ENCODE measurements at regions not wholly inside any gene's neighbourhood (a gene's known extent, or its start where the extent isn't known, plus 50 kb on each side); places are given as distances from the start of the nearest gene placed in this dataset.

GRCh38 chr15:35857567-35858226 is 311.7 kb upstream of the DPH6 start:
- no peak for DNase-seq (ENCODE audit: low read depth in 2 of 2)

- DNase-seq (ENCODE audit: low read depth in 2 of 2) = no peak
These were observed 312.7 kb upstream of the DPH6 start for GRCh38 chr15:35858707-35859106.

DNA sequence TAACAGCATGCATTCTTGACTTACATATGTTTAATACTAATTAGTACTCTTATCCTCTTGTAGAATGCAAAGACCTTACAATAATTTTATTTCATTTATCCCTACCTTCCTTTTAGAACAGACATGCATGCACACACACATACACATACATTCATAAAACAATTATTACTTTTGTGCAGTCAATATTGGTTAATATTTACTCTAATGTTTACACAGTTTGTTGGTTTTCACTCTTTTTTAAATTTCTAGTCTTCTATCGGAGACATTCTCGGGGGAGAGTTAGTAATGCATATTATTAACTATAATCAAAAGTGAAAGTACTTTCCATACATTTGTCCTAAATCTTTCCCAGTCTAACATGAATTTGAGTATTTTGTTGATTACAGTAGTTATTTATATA is 317.7 kb upstream of the DPH6 start:
- no peak for DNase-seq (ENCODE audit: low read depth in 2 of 2)

DNA sequence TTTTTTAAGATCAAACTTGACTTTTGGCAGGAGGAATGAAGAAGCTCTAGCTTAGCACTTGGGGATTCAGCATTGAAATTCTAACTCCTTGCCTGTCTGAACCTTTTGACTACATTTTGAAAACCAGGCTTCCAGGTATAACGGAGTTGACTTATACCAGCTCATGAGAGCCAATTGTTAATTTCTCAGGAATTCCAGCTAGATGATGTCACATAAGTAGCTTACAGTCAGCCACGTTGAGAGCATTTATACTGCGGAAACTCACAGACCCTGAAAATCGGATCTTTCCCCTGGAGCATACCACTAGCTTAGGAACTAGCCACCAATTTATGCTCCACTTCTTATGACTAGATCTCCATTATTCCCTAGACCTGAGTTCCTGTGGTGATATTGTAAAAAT is 321.4 kb upstream of the DPH6 start:
- DNase-seq (ENCODE audit: low read depth in 2 of 2) = no peak

DNA sequence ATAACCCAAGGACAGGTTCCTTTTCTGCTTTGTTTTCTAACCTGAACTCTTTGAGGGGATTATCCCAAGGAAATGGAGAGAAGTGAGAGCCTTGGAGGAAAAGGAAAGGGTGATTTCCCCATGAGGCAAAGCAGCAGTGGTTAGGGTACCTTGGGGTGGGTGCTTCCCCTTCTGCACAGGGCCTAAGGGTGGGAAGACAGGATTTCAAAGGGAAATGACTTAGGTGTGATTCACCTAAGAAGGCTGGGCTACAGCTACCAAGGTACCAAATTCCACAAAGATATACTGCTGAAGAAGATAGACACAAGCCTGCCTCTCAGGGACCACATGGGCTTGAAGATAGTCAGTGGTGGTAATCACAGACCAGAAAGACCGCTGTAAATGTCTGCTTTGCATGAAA is 325.3 kb upstream of the DPH6 start:
- DNase-seq (ENCODE audit: low read depth in 2 of 2) = no peak

- no peak for DNase-seq (ENCODE audit: low read depth in 2 of 2)
These were observed 325.8 kb upstream of the DPH6 start for GRCh38 chr15:35871812-35872211.

DNA sequence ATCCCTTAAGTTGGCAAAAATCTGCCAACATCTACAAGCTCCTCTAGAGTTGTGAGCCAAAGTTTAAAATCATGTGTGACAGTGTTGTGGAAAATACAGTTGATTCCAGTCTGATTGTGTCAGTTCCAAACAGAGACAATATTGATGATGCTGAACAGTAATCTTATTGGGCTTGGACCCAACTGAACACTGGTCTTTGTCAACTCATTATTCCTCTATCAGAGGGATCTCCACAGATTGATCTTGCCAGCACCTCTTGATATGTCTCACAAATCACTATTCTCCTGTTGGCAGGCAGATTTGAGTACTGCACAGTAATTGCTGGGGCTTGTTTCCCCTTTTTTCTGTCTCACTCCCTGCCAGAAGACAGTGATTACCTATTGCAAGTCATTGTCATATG is 326.6 kb upstream of the DPH6 start:
- no peak for DNase-seq (ENCODE audit: low read depth in 2 of 2)

DNA sequence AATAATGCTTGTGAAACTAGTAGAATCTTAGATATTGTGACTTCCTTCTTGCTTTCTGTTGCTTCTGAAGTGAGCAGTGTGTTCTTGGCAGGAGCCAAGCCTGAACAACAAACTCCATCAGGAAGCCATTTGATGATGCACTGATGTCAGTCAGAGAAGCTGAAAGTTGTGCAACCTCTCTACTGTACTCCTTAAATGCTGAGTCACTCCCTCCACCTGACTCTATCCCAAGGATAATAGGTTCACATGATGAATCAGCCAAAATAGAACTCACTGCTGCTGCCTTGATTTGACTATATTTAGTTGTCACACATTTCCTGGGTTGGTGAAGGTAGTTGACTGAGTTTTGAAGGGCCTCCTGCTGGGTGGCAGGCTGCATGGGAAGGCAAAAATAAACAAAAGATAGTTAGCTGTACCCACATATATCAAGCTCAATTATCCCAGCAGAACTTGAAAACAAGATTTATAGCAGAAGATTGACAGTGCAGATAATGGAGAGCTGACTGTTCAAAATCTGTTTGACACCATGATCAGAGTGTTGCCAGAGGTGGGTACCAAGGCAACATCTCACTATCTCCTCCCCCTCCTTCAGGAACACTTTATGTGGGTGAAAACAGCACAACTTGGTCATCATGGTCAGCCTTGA is 328.4 kb upstream of the DPH6 start:
- no peak for DNase-seq (ENCODE audit: low read depth in 2 of 2)

GRCh38 chr15:35876762-35877161 is 330.8 kb upstream of the DPH6 start:
- no peak for DNase-seq (ENCODE audit: low read depth in 2 of 2)

GRCh38 chr15:35880896-35881295 is 334.9 kb upstream of the DPH6 start:
- DNase-seq (ENCODE audit: low read depth in 2 of 2) = no peak

DNA sequence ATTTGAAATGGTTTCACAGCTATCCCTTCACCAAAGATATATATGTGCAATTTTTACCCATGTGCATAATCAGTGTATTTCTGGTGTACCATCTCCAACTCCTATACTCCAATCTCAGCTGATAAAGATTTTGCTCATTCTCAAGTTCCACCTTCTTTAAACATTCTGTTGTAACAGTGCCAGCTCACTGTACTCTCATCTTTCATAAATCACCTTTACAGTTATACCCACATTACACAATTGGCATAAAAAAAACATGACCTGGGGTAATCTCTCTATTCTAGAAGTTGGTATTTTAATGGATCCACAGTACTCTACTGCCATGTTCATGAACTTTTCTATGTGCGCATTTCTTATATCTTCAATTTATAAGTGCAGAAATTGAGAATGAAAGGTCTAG is 339.9 kb upstream of the DPH6 start:
- no peak for DNase-seq (ENCODE audit: low read depth in 2 of 2)

GRCh38 chr15:35886765-35887164 is 340.8 kb upstream of the DPH6 start:
- DNase-seq (ENCODE audit: low read depth in 2 of 2) = no peak

DNA sequence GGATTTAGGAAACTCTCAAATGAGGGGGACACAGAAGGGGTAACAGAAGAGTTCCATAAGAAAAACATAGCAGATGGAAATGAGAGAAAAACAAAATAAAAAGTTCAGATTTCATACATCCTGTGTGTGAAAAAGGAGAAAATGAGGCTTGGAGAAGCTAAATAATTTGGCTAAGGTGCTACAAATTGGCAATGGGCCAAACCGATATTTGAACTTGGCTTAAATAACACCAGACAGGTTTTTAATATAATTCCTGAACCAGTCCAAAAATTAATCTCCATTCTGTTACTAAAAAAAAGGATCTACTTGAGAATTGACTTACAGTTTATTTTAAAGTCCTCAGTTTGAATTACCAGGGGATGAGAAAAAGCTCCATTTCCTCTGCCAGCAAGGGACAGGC is 342.9 kb upstream of the DPH6 start:
- DNase-seq (ENCODE audit: low read depth in 2 of 2) = no peak

GRCh38 chr15:35907511-35907910 is 361.5 kb upstream of the DPH6 start:
- DNase-seq (ENCODE audit: low read depth in 2 of 2) = no peak

DNA sequence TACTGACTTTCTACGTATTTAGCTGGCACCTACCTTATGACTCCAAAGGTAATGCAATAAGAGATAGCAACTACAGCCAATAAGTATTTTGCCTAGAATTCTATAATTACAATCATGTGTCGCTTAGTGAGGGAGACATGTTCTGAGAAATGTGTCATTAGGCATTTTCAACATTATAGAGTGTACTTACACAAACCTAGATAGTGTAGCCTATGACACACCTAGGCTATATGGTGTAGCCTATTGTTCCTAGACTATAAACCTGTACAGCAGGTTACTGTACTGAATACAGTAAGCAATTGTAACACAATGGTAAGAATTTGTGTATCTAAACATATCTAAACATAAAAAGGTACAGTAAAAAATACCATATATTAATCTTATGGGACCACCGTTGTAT is 363.4 kb upstream of the DPH6 start:
- no peak for DNase-seq (ENCODE audit: low read depth in 2 of 2)

DNA sequence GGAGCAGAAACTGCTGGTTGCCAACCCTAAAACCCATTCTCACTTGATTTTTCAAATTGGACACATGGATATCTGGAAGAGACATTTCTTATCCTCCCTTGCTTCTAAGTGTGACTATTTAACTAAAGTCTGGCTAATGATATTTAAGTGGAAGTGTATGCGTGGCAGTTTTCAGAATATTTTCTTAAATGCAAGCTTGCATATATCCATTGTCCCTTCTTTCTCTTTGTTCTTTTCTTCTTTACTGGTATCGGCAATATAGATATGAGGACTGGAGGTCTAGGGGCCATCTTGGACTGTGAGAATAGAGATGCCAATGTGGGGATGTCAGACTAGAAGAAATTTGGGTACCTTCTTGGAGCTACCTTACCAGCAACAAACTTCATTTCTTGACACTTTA is 364.3 kb upstream of the DPH6 start:
- DNase-seq (ENCODE audit: low read depth in 2 of 2) = no peak

DNA sequence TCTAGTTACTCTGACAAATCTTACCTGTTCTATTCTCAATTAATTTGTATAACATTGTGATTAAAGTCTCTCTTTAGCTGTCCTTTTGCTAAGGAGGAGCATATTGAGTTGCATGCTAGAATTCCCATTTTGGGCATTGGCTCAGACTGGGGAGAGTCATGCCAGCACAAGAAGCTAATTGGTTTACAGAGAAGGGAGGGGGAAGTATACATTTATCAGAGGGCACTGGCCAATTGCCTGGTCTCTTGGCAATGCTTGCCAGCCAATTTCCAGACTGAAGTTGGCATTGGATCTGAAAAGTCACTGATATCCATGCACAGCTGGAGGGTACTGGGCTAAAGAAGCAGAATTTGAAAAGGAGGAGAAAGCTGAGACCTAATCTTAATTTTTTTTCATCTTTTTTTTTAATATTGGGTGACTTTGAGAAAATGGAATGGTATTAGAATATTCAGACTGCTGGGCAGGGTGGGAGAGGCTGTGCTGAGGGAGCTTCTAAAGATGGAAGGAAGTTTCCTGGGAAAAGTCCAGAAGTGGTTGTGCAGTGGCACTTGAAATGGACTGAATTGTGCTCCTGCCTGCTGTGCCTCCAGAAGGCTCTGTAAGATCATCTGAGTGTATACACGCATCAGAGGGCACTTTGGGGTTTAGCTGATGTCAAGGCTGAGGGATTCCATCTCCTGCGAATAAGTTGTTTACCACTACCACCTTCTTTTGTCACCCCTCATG is 365.2 kb upstream of the DPH6 start:
- DNase-seq (ENCODE audit: low read depth in 2 of 2) = no peak

- DNase-seq (ENCODE audit: low read depth in 2 of 2) = no peak
These were observed 366.2 kb upstream of the DPH6 start for GRCh38 chr15:35912196-35912595.

- no peak for DNase-seq (ENCODE audit: low read depth in 2 of 2)
These were observed 368.6 kb upstream of the DPH6 start for GRCh38 chr15:35914573-35914972.

DNA sequence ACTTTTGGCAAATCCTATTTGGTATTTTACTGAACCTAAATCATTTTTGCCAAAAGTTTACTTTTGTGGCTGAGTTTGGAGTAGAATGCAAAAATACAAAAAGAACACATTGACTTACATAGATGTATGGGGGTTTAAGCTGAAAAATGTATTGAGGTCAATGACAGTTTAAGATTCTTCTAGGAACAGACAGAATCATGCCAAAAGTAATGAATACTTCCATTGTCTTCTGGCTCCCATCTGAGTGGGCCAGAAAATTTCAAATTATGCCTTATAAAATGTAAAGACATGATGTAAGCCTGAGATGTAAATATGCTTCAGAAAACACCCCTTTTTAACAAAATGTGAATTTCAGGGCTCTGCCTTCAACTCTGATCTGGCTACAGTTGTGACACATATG is 375.1 kb upstream of the DPH6 start:
- no peak for DNase-seq (ENCODE audit: low read depth in 2 of 2)

DNA sequence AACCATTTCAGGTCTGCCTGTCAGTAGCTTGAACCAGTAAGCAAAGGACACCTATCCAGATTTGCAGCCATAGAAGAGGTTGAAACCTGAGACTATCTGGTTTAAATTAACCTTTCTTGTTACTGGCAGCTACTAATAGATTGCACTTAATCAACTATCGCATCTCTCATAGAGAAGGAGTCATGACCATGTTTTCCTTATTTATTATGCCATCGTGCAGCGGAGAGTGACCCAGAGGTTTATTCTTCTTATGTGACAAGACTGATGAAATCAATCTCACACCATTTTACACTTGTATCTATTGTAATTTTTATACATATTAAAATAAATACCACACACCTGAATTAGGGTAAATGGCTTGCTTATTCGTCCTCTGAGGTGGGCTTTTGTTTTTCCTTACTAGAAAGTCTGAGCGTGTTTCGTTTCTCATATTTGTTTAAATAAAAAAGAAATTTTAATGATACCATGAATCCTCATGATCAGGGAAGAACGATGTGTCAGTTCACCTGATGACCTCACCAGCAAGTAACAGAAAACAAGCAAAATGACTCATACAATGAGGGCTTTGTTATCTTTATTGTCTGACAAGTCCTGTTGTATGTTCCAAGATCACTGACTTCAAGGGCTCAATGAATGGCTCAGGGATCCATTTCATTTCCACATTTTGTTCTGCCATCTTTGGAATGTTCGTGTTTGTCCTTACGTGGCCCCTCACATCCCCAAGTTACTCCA is 379.5 kb upstream of the DPH6 start:
- no peak for DNase-seq (ENCODE audit: low read depth in 2 of 2)

DNA sequence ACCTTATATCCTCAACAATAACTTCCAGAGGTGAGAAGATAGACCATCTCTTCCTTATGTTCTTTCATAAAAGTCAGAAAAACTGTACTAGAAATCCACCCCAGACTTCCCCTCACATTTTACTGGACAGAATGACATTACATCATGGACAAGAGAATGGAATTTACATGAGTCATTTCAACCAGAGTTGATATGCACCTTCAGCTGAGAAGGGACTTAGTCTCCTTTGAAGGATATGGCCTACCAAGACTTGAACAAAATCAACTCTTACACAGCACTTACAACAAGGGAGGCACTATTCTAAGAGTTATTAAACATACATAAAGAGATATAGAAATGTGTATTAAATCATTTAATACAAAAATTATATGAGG is 380.0 kb upstream of the DPH6 start:
- DNase-seq (ENCODE audit: low read depth in 2 of 2) = no peak

DNA sequence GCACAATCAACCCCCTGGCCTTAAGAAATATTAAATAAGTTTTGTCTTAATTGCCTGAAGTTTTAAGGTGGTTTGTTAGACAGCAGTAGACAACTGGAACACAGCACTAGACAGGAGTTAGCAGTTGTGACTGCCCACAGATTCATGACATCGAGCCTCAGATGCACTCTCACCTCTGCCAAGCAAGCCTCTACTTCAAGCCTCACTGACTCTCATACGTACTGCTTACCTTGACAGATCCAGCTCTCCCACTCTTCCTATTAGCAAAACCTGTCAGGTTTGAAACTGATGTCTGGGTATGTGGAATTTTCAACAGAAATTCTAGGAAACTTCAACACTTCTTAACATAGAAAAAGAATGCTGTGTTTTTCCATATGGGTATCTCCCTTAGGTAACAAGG is 382.9 kb upstream of the DPH6 start:
- no peak for DNase-seq (ENCODE audit: low read depth in 2 of 2)

Measured in stimulated activated CD8-positive, alpha-beta memory T cell treated with anti-CD3 and anti-CD28 coated beads, Interleukin-2, amount 100 ng/mL, for 48 hours (primary cell).